ENCODE measurements at regions not wholly inside any gene's neighbourhood (a gene's known extent, or its start where the extent isn't known, plus 50 kb on each side); places are given as distances from the start of the nearest gene placed in this dataset.

DNA sequence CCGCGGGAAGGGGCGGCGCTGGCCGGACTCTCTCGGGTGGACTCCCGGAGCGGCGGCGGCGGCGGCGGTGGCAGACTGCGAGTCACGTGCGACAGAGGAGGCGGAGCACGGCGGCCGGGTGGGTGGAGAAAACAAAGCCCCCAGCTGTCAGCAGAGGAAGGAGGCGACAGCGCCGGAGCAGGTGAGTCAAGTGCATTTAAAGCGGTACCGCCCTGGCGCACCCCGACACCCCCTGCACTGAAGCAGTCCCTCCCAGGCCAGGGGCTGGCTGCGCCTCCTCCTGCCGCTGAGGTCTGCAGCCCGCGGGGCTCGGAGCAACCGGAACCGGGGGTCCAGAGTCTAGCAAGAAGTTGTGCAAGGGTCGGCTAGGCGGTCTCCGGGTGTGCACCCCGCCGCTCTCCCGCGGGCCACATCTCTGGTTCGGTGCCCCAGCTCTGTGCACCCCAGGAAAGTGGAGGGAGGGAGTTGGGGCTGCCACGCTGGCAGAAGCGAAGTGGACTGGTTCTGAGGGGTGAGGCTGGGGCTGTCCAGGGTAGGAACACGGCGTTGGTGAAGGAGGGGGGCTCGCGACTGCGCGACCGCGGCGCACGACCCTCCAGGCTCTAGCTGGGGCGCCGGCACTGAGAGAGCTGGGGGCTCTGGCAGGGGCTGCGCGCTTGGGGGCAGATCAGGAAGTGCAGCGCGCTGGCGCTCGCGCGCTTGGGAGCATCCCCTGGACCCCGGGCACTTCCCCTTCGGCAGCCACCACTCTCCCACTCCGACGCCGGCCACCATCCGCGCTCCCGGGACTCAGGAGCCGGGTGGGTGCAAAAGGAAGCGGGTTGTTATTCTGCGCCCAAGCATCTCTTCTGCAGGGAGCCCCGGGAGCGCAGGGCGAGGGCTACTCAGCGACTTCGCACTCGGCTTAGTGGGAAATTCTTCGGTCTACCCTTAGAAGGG is 64.0 kb upstream of the MAPRE2 start:
- TF ChIP-seq POLR2A (IDR thresholded peaks at IDR 0.05), result no peak
- TF ChIP-seq, protein P1, sequence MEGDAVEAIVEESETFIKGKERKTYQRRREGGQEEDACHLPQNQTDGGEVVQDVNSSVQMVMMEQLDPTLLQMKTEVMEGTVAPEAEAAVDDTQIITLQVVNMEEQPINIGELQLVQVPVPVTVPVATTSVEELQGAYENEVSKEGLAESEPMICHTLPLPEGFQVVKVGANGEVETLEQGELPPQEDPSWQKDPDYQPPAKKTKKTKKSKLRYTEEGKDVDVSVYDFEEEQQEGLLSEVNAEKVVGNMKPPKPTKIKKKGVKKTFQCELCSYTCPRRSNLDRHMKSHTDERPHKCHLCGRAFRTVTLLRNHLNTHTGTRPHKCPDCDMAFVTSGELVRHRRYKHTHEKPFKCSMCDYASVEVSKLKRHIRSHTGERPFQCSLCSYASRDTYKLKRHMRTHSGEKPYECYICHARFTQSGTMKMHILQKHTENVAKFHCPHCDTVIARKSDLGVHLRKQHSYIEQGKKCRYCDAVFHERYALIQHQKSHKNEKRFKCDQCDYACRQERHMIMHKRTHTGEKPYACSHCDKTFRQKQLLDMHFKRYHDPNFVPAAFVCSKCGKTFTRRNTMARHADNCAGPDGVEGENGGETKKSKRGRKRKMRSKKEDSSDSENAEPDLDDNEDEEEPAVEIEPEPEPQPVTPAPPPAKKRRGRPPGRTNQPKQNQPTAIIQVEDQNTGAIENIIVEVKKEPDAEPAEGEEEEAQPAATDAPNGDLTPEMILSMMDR (IDR thresholded peaks at IDR 0.05), result no peak
- TF ChIP-seq POLR2AphosphoS5 (IDR thresholded peaks at IDR 0.05), result no peak
- TF ChIP-seq EP300 (IDR thresholded peaks at IDR 0.05), result no peak
